Esophagus muscularis mucosa (tissue), 4 donors: ENCODE measurements at regions not wholly inside any gene's neighbourhood (a gene's known extent, or its start where the extent isn't known, plus 50 kb on each side); places are given as distances from the start of the nearest gene placed in this dataset.

Source experiments
- DNase-seq: peaks from one replicate; pipeline ENCODE4 v3.0.0-alpha.2; 2017; ENCODE audit errors: extremely low spot score
- H3K27ac ChIP-seq, 4 donors: fragments of 200-600 bp; sonication (generic); replicated peaks in 1 of 4; 1 replicate in 3 of 4; 2 replicates in 1 of 4; pipeline ENCODE4 v1.5.1; 2016 to 2019; ENCODE audit warnings: mild to moderate bottlenecking in 1 of 4
- H3K27me3 ChIP-seq, 4 donors: fragments of 200-600 bp; sonication (generic); one replicate each; pipeline versions ENCODE4 v1.5.1 to v1.6.0; 2016 to 2019
- H3K36me3 ChIP-seq, 4 donors: fragments of 200-600 bp; sonication (generic); one replicate each; pipeline ENCODE4 v1.5.1; 2016 to 2019
- H3K4me1 ChIP-seq, 4 donors: fragments of 200-600 bp; sonication (generic); one replicate each; pipeline ENCODE4 v1.5.1; 2016 to 2019
- H3K4me3 ChIP-seq, 4 donors: fragments of 200-600 bp; sonication (generic); 1 replicate in 2 of 4; 2 replicates in 2 of 4; pipeline ENCODE4 v1.5.1; 2016 to 2019; ENCODE audit warnings: mild to moderate bottlenecking in 4 of 4, moderate library complexity in 1 of 4
- H3K9me3 ChIP-seq, 4 donors: fragments of 200-600 bp; sonication (generic); 1 replicate in 3 of 4; 2 replicates in 1 of 4; pipeline ENCODE4 v1.5.1; 2016 to 2019
- CTCF ChIP-seq, 3 experiments: fragments of 200-600 bp in 2 of 3; fragments of 450-650 bp in 1 of 3; sonication (generic) in 2 of 3; IDR thresholded peaks; one replicate each; pipeline ENCODE4 v1.5.1; 2017 to 2019; ENCODE audit warnings: antibody characterized with exemption in 3 of 3, mild to moderate bottlenecking in 2 of 3, moderate library complexity in 1 of 3
- EP300 ChIP-seq: sonication (generic); formaldehyde crosslinking; IDR thresholded peaks from one replicate; pipeline ENCODE4 v1.6.1; 2017; ENCODE audit warnings: antibody characterized with exemption
- POLR2A ChIP-seq: fragments of 450-650 bp; IDR thresholded peaks from one replicate; pipeline ENCODE4 v1.6.1; 2017; ENCODE audit warnings: antibody characterized with exemption, moderate library complexity, mild to moderate bottlenecking, low read depth
- POLR2AphosphoS5 ChIP-seq, 2 donors: sonication (generic); formaldehyde crosslinking; IDR thresholded peaks; one replicate each; pipeline ENCODE4 v1.6.1; 2017; ENCODE audit warnings: antibody characterized with exemption in 2 of 2
- WGBS: methylation state at CpG from one replicate; pipeline ENCODE4 v1.1.5; 2018; 5-methylcytosine and 5-hydroxymethylcytosine counted together
- intact Hi-C: fragments of 100-400 bp; cut with DNase I; formaldehyde crosslinking; loops from one replicate; pipeline ENCODE4 v1.15.1; 2023

GRCh38 chr1:220999872-221000863, 120.9 kb downstream of the HLX start:
- intact Hi-C loops = no loop called here
- Histone ChIP-seq H3K27me3 (no peaks in the 10 kb centered on the region), H3K36me3 (no peaks in the 10 kb centered on the region), H3K4me3 (no peak overlapping the region), H3K9me3 (no peaks in the 10 kb centered on the region), H3K27ac (peak overlapping the region in 2 of 4 donors; percentile 6 to 26), H3K4me1 (peaks cover 0 to 5% (median 0%) of the 10 kb centered on the region in 4 donors)
- 62% methylated on average over 6 of the region's 6 CpGs for WGBS
- TF ChIP-seq POLR2AphosphoS5 (IDR thresholded peaks at IDR 0.05) (peak; percentile 37 to 53), EP300 (peak; percentile 57), POLR2A (no peak)
- no peak for DNase-seq

GRCh38 chr1:221001167-221001566, 121.9 kb downstream of the HLX start:
- Histone ChIP-seq H3K4me3 (no peak overlapping the region), H3K27me3 (no peaks in the 10 kb centered on the region), H3K9me3 (no peaks in the 10 kb centered on the region), H3K36me3 (no peaks in the 10 kb centered on the region), H3K4me1 (peaks cover 0 to 5% (median 0%) of the 10 kb centered on the region in 4 donors), H3K27ac (no peak overlapping the region)
- 100% methylated on average over 4 of the region's 4 CpGs for WGBS
- no peak for DNase-seq
- intact Hi-C loops = no loop called here
- TF ChIP-seq POLR2AphosphoS5 (IDR thresholded peaks at IDR 0.05) = no peak
- TF ChIP-seq CTCF (IDR thresholded peaks at IDR 0.05) = no peak
- no peak for TF ChIP-seq POLR2A

GRCh38 chr1:221002601-221003000, 123.4 kb downstream of the HLX start:
- intact Hi-C loops = no loop called here
- H3K27ac ChIP-seq = no peak overlapping the region
- TF ChIP-seq EP300 (no peak), CTCF (IDR thresholded peaks at IDR 0.05) (no peak), POLR2AphosphoS5 (IDR thresholded peaks at IDR 0.05) (no peak), POLR2A (no peak)
- H3K9me3 ChIP-seq = no peaks in the 10 kb centered on the region
- H3K36me3 ChIP-seq = no peaks in the 10 kb centered on the region
- no peaks in the 10 kb centered on the region for H3K27me3 ChIP-seq
- WGBS = 94% methylated on average over 3 of the region's 3 CpGs
- no peak for DNase-seq
- peaks cover 0 to 5% (median 0%) of the 10 kb centered on the region in 4 donors for H3K4me1 ChIP-seq
- no peak overlapping the region for H3K4me3 ChIP-seq

- Histone ChIP-seq H3K27ac (no peak overlapping the region), H3K4me1 (no peaks in the 10 kb centered on the region), H3K4me3 (no peak overlapping the region), H3K9me3 (no peaks in the 10 kb centered on the region), H3K27me3 (no peaks in the 10 kb centered on the region), H3K36me3 (no peaks in the 10 kb centered on the region)
- DNase-seq = no peak
- 84% methylated on average over 1 of the region's 1 CpG for WGBS
- intact Hi-C loops = no loop called here
- TF ChIP-seq POLR2AphosphoS5 (IDR thresholded peaks at IDR 0.05) = no peak
- TF ChIP-seq CTCF (IDR thresholded peaks at IDR 0.05) = no peak
- no peak for TF ChIP-seq EP300
- TF ChIP-seq POLR2A = no peak
Measured at GRCh38 chr1:221011145-221011544, 131.9 kb downstream of the HLX start.

- H3K4me1 ChIP-seq = no peaks in the 10 kb centered on the region
- no peaks in the 10 kb centered on the region for H3K27me3 ChIP-seq
- intact Hi-C loops = no loop called here
- DNase-seq = no peak
- WGBS = 90% methylated on average over 5 of the region's 5 CpGs
- H3K36me3 ChIP-seq = no peaks in the 10 kb centered on the region
- TF ChIP-seq EP300 (no peak), CTCF (IDR thresholded peaks at IDR 0.05) (no peak), POLR2A (no peak), POLR2AphosphoS5 (IDR thresholded peaks at IDR 0.05) (no peak)
- H3K9me3 ChIP-seq = no peaks in the 10 kb centered on the region
- no peak overlapping the region for H3K27ac ChIP-seq
- H3K4me3 ChIP-seq = no peak overlapping the region
Measured at GRCh38 chr1:221012120-221012519, 132.9 kb downstream of the HLX start.
